ENCODE measurements at regions not wholly inside any gene's neighbourhood (a gene's known extent, or its start where the extent isn't known, plus 50 kb on each side); places are given as distances from the start of the nearest gene placed in this dataset.

GRCh38 chrX:118251271-118251670 lies 94.6 kb upstream of the WDR44 start:
- ATAC-seq (ENCODE audit: low FRiP score) (no peak), DNase-seq (ENCODE audit: low spot score) (no peak)
- TF ChIP-seq, protein P1, sequence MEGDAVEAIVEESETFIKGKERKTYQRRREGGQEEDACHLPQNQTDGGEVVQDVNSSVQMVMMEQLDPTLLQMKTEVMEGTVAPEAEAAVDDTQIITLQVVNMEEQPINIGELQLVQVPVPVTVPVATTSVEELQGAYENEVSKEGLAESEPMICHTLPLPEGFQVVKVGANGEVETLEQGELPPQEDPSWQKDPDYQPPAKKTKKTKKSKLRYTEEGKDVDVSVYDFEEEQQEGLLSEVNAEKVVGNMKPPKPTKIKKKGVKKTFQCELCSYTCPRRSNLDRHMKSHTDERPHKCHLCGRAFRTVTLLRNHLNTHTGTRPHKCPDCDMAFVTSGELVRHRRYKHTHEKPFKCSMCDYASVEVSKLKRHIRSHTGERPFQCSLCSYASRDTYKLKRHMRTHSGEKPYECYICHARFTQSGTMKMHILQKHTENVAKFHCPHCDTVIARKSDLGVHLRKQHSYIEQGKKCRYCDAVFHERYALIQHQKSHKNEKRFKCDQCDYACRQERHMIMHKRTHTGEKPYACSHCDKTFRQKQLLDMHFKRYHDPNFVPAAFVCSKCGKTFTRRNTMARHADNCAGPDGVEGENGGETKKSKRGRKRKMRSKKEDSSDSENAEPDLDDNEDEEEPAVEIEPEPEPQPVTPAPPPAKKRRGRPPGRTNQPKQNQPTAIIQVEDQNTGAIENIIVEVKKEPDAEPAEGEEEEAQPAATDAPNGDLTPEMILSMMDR (IDR thresholded peaks at IDR 0.05): no peak

GRCh38 chrX:118252967-118253366 lies 92.9 kb upstream of the WDR44 start:
- no peak for DNase-seq (ENCODE audit: low spot score)
- TF ChIP-seq, protein P1 (IDR thresholded peaks at IDR 0.05): no peak
- no peak for ATAC-seq (ENCODE audit: low FRiP score)

DNA sequence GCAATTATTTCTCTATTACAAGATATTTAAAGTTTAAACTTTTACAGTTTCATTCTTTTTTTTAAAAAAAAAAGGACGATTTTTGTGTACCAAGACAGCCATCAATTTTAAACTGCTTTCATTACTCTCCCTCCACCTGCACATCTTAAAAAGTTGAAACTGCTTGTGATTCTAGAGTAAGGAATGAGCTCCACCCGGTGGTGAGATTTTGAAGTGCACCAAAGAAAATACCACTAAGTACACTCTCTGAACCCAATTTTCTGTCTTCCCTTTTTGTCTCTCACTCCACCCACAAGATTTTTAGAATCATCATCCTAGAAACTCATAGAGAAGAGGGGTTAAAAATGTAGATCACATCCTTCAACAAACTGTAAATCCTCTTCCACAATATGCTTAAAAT lies 91.3 kb upstream of the WDR44 start:
- DNase-seq (ENCODE audit: low spot score) (peak; percentile 78), ATAC-seq (ENCODE audit: low FRiP score) (no peak)
- TF ChIP-seq, protein P1 (IDR thresholded peaks at IDR 0.05): no peak

- TF ChIP-seq, protein P1 (IDR thresholded peaks at IDR 0.05): no peak
- ATAC-seq (ENCODE audit: low FRiP score) (no peak), DNase-seq (ENCODE audit: low spot score) (no peak)
Observed at GRCh38 chrX:118255921-118256320, 90.0 kb upstream of the WDR44 start.

DNA sequence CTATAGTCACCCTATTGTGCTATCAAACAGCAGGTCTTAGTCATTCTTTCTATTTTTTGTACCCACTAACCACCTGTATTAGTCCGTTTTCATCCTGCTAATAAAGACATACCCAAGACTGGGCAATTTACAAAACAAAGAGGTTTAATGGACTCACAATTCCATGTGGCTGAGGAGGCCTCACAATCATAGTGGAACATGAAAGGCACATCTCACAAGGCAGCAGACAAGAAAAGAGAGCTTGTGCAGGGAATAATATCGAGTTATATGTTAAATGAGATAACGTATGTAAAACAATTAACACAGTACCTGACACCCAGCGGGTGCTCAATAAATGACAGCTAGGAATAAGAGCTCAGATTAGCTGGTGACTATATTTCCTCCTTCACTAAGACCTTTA lies 88.1 kb upstream of the WDR44 start:
- no peak for ATAC-seq (ENCODE audit: low FRiP score)
- TF ChIP-seq, protein P1 (IDR thresholded peaks at IDR 0.05): no peak

GRCh38 chrX:118259213-118259612 lies 86.7 kb upstream of the WDR44 start:
- TF ChIP-seq, protein P1 (IDR thresholded peaks at IDR 0.05): no peak

More for the DNA sequence above, 88.1 kb upstream of the WDR44 start:
- DNase-seq (ENCODE audit: low spot score): no peak

DNA sequence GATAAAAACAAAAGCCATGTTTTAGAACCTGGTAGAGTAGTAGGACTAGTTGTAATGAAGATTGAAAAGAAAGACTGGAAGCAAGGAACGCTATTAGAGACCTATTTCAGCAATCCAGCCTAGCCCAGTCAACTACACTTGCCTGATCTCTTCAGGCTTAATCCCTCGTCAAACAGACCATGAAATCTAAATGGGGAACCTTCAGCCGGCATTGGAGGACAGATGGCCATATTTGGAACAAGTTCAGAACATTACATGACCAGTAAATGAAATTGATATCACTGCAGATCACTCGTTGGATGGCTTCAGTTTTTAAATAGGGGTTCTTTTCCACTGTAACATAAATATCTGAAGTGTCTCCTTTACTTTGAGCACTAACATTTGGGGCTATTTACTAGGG lies 84.8 kb upstream of the WDR44 start:
- TF ChIP-seq, protein P1 (IDR thresholded peaks at IDR 0.05): no peak
- ATAC-seq (ENCODE audit: low FRiP score) (no peak), DNase-seq (ENCODE audit: low spot score) (no peak)

More at GRCh38 chrX:118259213-118259612, 86.7 kb upstream of the WDR44 start:
- ATAC-seq (ENCODE audit: low FRiP score) (no peak), DNase-seq (ENCODE audit: low spot score) (no peak)
